ENCODE measurements at regions not wholly inside any gene's neighbourhood (a gene's known extent, or its start where the extent isn't known, plus 50 kb on each side); places are given as distances from the start of the nearest gene placed in this dataset.

GRCh38 chr9:129392093-129392541, 214.1 kb upstream of the IER5L start:
- TF ChIP-seq OSR1 (CRISPR knock-in tag; IDR thresholded peaks at IDR 0.05), result no peak
- TF ChIP-seq PATZ1 (CRISPR knock-in tag; IDR thresholded peaks at IDR 0.05; ENCODE audit: borderline replicate concordance), result no peak
- TF ChIP-seq ZNF565 (CRISPR knock-in tag; conservative IDR thresholded peaks at IDR 0.05; ENCODE audit: low read depth), result no peak
- no peak for TF ChIP-seq RARB (CRISPR knock-in tag; IDR thresholded peaks at IDR 0.05)
- TF ChIP-seq GLIS3 (CRISPR knock-in tag; IDR thresholded peaks at IDR 0.05), result no peak
- no peak for TF ChIP-seq SNAI2 (CRISPR knock-in tag; IDR thresholded peaks at IDR 0.05)
- no peak for TF ChIP-seq ZC3H10 (CRISPR knock-in tag; IDR thresholded peaks at IDR 0.05)

Data from SK-N-SH treated with all-trans-retinoic acid at 6 μM for 48 hours (cell line).